Renal cortical epithelial cell (primary cell): ENCODE measurements at regions not wholly inside any gene's neighbourhood (a gene's known extent, or its start where the extent isn't known, plus 50 kb on each side); places are given as distances from the start of the nearest gene placed in this dataset.
A peak's percentile ranks its signal among the peaks of the same experiment; 100 is the strongest.

Experiments
- DNase-seq: peaks from one replicate; pipeline ENCODE4 v3.0.0-alpha.2; 2011; ENCODE audit warnings: low read depth

GRCh38 chr9:129506041-129506440 lies 114.9 kb downstream of the C9orf50 start:
- DNase-seq, result no peak

GRCh38 chr9:129505270-129505902 lies 115.5 kb downstream of the C9orf50 start:
- no peak for DNase-seq

- DNase-seq, result no peak
Measured at GRCh38 chr9:129504404-129504803, 116.5 kb downstream of the C9orf50 start.

GRCh38 chr9:129501771-129502319 lies 119.1 kb downstream of the C9orf50 start:
- no peak for DNase-seq

- no peak for DNase-seq
Measured at GRCh38 chr9:129500863-129501770, 119.8 kb downstream of the C9orf50 start.

- DNase-seq, result no peak
Measured at GRCh38 chr9:129500161-129500862, 120.6 kb downstream of the C9orf50 start.

- DNase-seq, result no peak
Measured at GRCh38 chr9:129498451-129499384, 122.2 kb downstream of the C9orf50 start.

GRCh38 chr9:129497813-129498450 lies 123.0 kb downstream of the C9orf50 start:
- DNase-seq, result no peak

GRCh38 chr9:129497005-129497812 lies 123.7 kb downstream of the C9orf50 start:
- no peak for DNase-seq

GRCh38 chr9:129496473-129497004 lies 124.4 kb downstream of the C9orf50 start:
- peak; percentile 77 for DNase-seq

GRCh38 chr9:129495620-129496472 lies 125.1 kb downstream of the C9orf50 start:
- peak; percentile 84 for DNase-seq

- no peak for DNase-seq
Measured at GRCh38 chr9:129494113-129494789, 126.7 kb downstream of the C9orf50 start.

GRCh38 chr9:129493706-129494047 lies 127.2 kb downstream of the C9orf50 start:
- DNase-seq, result no peak

- DNase-seq, result no peak
Measured at GRCh38 chr9:129493002-129493705, 127.7 kb downstream of the C9orf50 start.

- no peak for DNase-seq
Measured at GRCh38 chr9:129491487-129491855, 129.4 kb downstream of the C9orf50 start.

- no peak for DNase-seq
Measured at GRCh38 chr9:129490583-129491486, 130.1 kb downstream of the C9orf50 start.
